HEK293 (cell line): ENCODE measurements at regions not wholly inside any gene's neighbourhood (a gene's known extent, or its start where the extent isn't known, plus 50 kb on each side); places are given as distances from the start of the nearest gene placed in this dataset.

Experiments used
- CTCF ChIA-PET: fragments of 350-600 bp; formaldehyde crosslinking; extraction: SDS; loops from one replicate; lab custom pipeline; 2021; ENCODE audit warnings: antibody characterized with exemption; lab: Yijun Ruan, JAX
- POLR2A ChIA-PET: fragments of 300-600 bp; formaldehyde crosslinking; extraction: SDS; loops from one replicate; lab custom pipeline; 2020; ENCODE audit warnings: antibody characterized with exemption, inconsistent platforms; lab: Yijun Ruan, JAX
- H3K27ac ChIP-seq: fragments of 200-500 bp; sonication (Bioruptor generic); 2 replicates; pipeline ENCODE4 v1.5.1; 2014; ENCODE audit warnings: low read depth, low read length, control low read depth, inconsistent platforms; ENCODE audit errors: extremely low read depth
- H3K36me3 ChIP-seq, 2 experiments: fragments of 200-500 bp in 1 of 2; sonication (Bioruptor generic) in 1 of 2; 1 replicate in 1 of 2; 2 replicates in 1 of 2; pipeline ENCODE4 v1.5.1; 2014 to 2017; ENCODE audit warnings: inconsistent platforms in 2 of 2, low read length in 2 of 2; ENCODE audit not compliant: control insufficient read depth in 2 of 2, insufficient read depth in 1 of 2
- H3K4me1 ChIP-seq: fragments of 200-500 bp; sonication (Bioruptor generic); 2 replicates; pipeline ENCODE4 v1.5.1; 2014; ENCODE audit warnings: mild to moderate bottlenecking, low read length, inconsistent platforms; ENCODE audit not compliant: control insufficient read depth, insufficient read depth
- H3K4me3 ChIP-seq: 2 replicates; pipeline ENCODE4 v1.5.1; 2011; ENCODE audit warnings: low read depth, mild to moderate bottlenecking, control low read depth, low read length, moderate library complexity
- H3K9me3 ChIP-seq: fragments of 200-500 bp; sonication (Bioruptor generic); 2 replicates; pipeline ENCODE4 v1.5.1; 2014; ENCODE audit warnings: low read depth, low read length, inconsistent platforms; ENCODE audit not compliant: control insufficient read depth, insufficient read depth
- GFI1B ChIP-seq: fragments of 450-650 bp; formaldehyde crosslinking; IDR thresholded peaks from 2 replicates; pipeline ENCODE4 v1.5.1; 2016; ENCODE audit warnings: missing biosample characterization, missing genetic modification characterization
- HOXA7 ChIP-seq: sonication (generic); formaldehyde crosslinking; IDR thresholded peaks from 2 replicates; pipeline ENCODE4 v1.8.1; 2022; ENCODE audit warnings: missing genetic modification reagents, borderline replicate concordance
- HOXC10 ChIP-seq: sonication (generic); formaldehyde crosslinking; IDR thresholded peaks from 2 replicates; pipeline ENCODE4 v1.8.1; 2023; ENCODE audit warnings: mild to moderate bottlenecking, missing genetic modification reagents
- MYNN ChIP-seq: fragments of 450-650 bp; formaldehyde crosslinking; IDR thresholded peaks from 2 replicates; pipeline ENCODE4 v1.5.1; 2016; ENCODE audit warnings: missing biosample characterization, missing genetic modification characterization, borderline replicate concordance
- OSR2 ChIP-seq: fragments of 450-650 bp; formaldehyde crosslinking; IDR thresholded peaks from 2 replicates; pipeline ENCODE4 v1.5.1; 2016; ENCODE audit warnings: missing biosample characterization, missing genetic modification characterization
- REPIN1 ChIP-seq: fragments of 450-650 bp; formaldehyde crosslinking; IDR thresholded peaks from 2 replicates; pipeline ENCODE4 v1.5.1; 2017; ENCODE audit warnings: missing biosample characterization, missing genetic modification characterization, low read depth
- SCRT1 ChIP-seq: fragments of 450-650 bp; formaldehyde crosslinking; IDR thresholded peaks from 2 replicates; pipeline ENCODE4 v1.5.1; 2016; ENCODE audit warnings: missing biosample characterization, missing genetic modification characterization, borderline replicate concordance
- TRIM28 ChIP-seq: IDR thresholded peaks from 2 replicates; pipeline ENCODE4 v1.6.1; 2011; ENCODE audit warnings: low read length, control low read depth, borderline replicate concordance
- YY1 ChIP-seq: fragments of 450-650 bp; formaldehyde crosslinking; IDR thresholded peaks from 2 replicates; pipeline ENCODE4 v1.5.1; 2018; ENCODE audit warnings: missing biosample characterization, missing genetic modification characterization
- ZBTB10 ChIP-seq: fragments of 450-650 bp; formaldehyde crosslinking; IDR thresholded peaks from 2 replicates; pipeline ENCODE4 v1.5.1; 2016; ENCODE audit warnings: missing biosample characterization, missing genetic modification characterization
- ZNF112 ChIP-seq: fragments of 450-650 bp; formaldehyde crosslinking; IDR thresholded peaks from 2 replicates; pipeline ENCODE4 v1.5.0; 2017; ENCODE audit warnings: missing biosample characterization, missing genetic modification characterization
- ZNF146 ChIP-seq: fragments of 450-650 bp; formaldehyde crosslinking; IDR thresholded peaks from 2 replicates; pipeline ENCODE4 v1.5.1; 2016; ENCODE audit warnings: missing biosample characterization, missing genetic modification characterization
- ZNF148 ChIP-seq: fragments of 450-650 bp; formaldehyde crosslinking; IDR thresholded peaks from 2 replicates; pipeline ENCODE4 v1.5.0; 2017; ENCODE audit warnings: missing biosample characterization, missing genetic modification characterization, borderline replicate concordance
- ZNF16 ChIP-seq: fragments of 450-650 bp; formaldehyde crosslinking; IDR thresholded peaks from 2 replicates; pipeline ENCODE4 v1.5.1; 2016; ENCODE audit warnings: low read depth, missing biosample characterization, missing genetic modification characterization
- ZNF169 ChIP-seq: fragments of 450-650 bp; formaldehyde crosslinking; IDR thresholded peaks from 2 replicates; pipeline ENCODE4 v1.5.1; 2016; ENCODE audit warnings: missing biosample characterization, missing genetic modification characterization
- ZNF202 ChIP-seq: fragments of 450-650 bp; formaldehyde crosslinking; IDR thresholded peaks from 2 replicates; pipeline ENCODE4 v1.5.1; 2016; ENCODE audit warnings: missing biosample characterization, missing genetic modification characterization, borderline replicate concordance
- ZNF223 ChIP-seq: fragments of 450-650 bp; formaldehyde crosslinking; IDR thresholded peaks from 2 replicates; pipeline ENCODE4 v1.5.1; 2016; ENCODE audit warnings: missing biosample characterization, missing genetic modification characterization
- ZNF335 ChIP-seq: fragments of 450-650 bp; formaldehyde crosslinking; conservative IDR thresholded peaks from 2 replicates; pipeline ENCODE4 v1.5.1; 2016; ENCODE audit warnings: missing biosample characterization, missing genetic modification characterization
- ZNF354C ChIP-seq: fragments of 450-650 bp; formaldehyde crosslinking; IDR thresholded peaks from 2 replicates; pipeline ENCODE4 v1.5.1; 2016; ENCODE audit warnings: missing biosample characterization, missing genetic modification characterization, low read depth, borderline replicate concordance
- ZNF48 ChIP-seq: fragments of 450-650 bp; formaldehyde crosslinking; IDR thresholded peaks from 2 replicates; pipeline ENCODE4 v1.5.1; 2016; ENCODE audit warnings: missing biosample characterization, missing genetic modification characterization
- ZNF488 ChIP-seq: fragments of 450-650 bp; formaldehyde crosslinking; IDR thresholded peaks from 2 replicates; pipeline ENCODE4 v1.5.1; 2016; ENCODE audit warnings: missing biosample characterization, missing genetic modification characterization
- ZNF558 ChIP-seq: fragments of 450-650 bp; formaldehyde crosslinking; IDR thresholded peaks from 2 replicates; pipeline ENCODE4 v1.5.1; 2016; ENCODE audit warnings: missing biosample characterization, missing genetic modification characterization
- ZNF580 ChIP-seq: fragments of 450-650 bp; formaldehyde crosslinking; IDR thresholded peaks from 2 replicates; pipeline ENCODE4 v1.5.1; 2016; ENCODE audit warnings: missing biosample characterization, missing genetic modification characterization
- ZNF596 ChIP-seq: fragments of 450-650 bp; IDR thresholded peaks from 2 replicates; pipeline ENCODE4 v1.5.0; 2018; ENCODE audit warnings: missing biosample characterization, mild to moderate bottlenecking, missing genetic modification characterization, moderate library complexity
- ZSCAN18 ChIP-seq: fragments of 450-650 bp; formaldehyde crosslinking; IDR thresholded peaks from 2 replicates; pipeline ENCODE4 v1.5.1; 2016; ENCODE audit warnings: missing biosample characterization, missing genetic modification characterization

GRCh38 chr11:17148536-17148935 is 59.2 kb downstream of the PIK3C2A start:
- TF ChIP-seq ZSCAN18 (tag by site-specific recombination) (no peak), REPIN1 (tag by site-specific recombination) (no peak), GFI1B (tag by site-specific recombination) (no peak), ZNF148 (tag by site-specific recombination) (no peak), YY1 (no peak), ZNF112 (no peak), HOXC10 (CRISPR knock-in tag) (no peak)
- Histone ChIP-seq H3K4me1 (no peaks in the 10 kb centered on the region), H3K36me3 (peaks cover 6 to 20% of the 10 kb centered on the region in 2 experiments; a peak in 2 of 3 replicates), H3K4me3 (no peak overlapping the region), H3K9me3 (no peaks in the 10 kb centered on the region), H3K27ac (no peak overlapping the region)
- ChIA-PET POLR2A (no interaction called here), CTCF (no interaction called here)

- Histone ChIP-seq H3K4me3 (no peak overlapping the region), H3K27ac (no peak overlapping the region), H3K4me1 (no peaks in the 10 kb centered on the region; the same call in 1 of the 2 replicates), H3K36me3 (peaks cover 6 to 29% of the 10 kb centered on the region in 2 experiments; a peak in 2 of 3 replicates), H3K9me3 (no peaks in the 10 kb centered on the region)
- ChIA-PET CTCF (no interaction called here), POLR2A (no interaction called here)
- TF ChIP-seq SCRT1 (tag by site-specific recombination) (no peak), MYNN (tag by site-specific recombination) (no peak), ZNF16 (tag by site-specific recombination) (no peak), ZNF202 (no peak), ZNF558 (tag by site-specific recombination) (no peak), ZNF169 (tag by site-specific recombination) (no peak), ZNF48 (no peak), ZNF354C (tag by site-specific recombination) (no peak), ZNF580 (tag by site-specific recombination) (no peak), ZNF335 (no peak), TRIM28 (no peak)
Observed at GRCh38 chr11:17145972-17146371, 61.8 kb downstream of the PIK3C2A start.

- Histone ChIP-seq H3K4me3 (no peak overlapping the region), H3K4me1 (no peaks in the 10 kb centered on the region; the same call in 1 of the 2 replicates), H3K9me3 (no peaks in the 10 kb centered on the region), H3K27ac (no peak overlapping the region), H3K36me3 (peaks cover 6 to 37% of the 10 kb centered on the region in 2 experiments; a peak in 2 of 3 replicates)
- POLR2A ChIA-PET: no interaction called here
- CTCF ChIA-PET: no interaction called here
- TF ChIP-seq TRIM28: no peak
- no peak for TF ChIP-seq HOXA7 (CRISPR knock-in tag)
- TF ChIP-seq ZNF146 (tag by site-specific recombination): no peak
- no peak for TF ChIP-seq ZBTB10 (tag by site-specific recombination)
- no peak for TF ChIP-seq ZNF488 (tag by site-specific recombination)
- no peak for TF ChIP-seq OSR2 (tag by site-specific recombination)
- TF ChIP-seq ZNF580 (tag by site-specific recombination): no peak
- TF ChIP-seq ZNF223 (tag by site-specific recombination): no peak
- TF ChIP-seq ZNF596: no peak
- TF ChIP-seq YY1: no peak
Observed at GRCh38 chr11:17142450-17142849, 65.0 kb upstream of the RPS13 start.
